ENCODE measurements at regions not wholly inside any gene's neighbourhood (a gene's known extent, or its start where the extent isn't known, plus 50 kb on each side); places are given as distances from the start of the nearest gene placed in this dataset.

GRCh38 chr12:130216031-130216430 lies 53.8 kb downstream of the FZD10 start:
- H3K27ac Mint-ChIP-seq: no peak overlapping the region
- no peak for DNase-seq
- peaks cover 2 to 11% (median 9%) of the 10 kb centered on the region in 3 donors for H3K27me3 Mint-ChIP-seq (ENCODE audit: low read depth in 3 of 3)
- no peak overlapping the region for H3K4me3 Mint-ChIP-seq
- peaks cover 2 to 9% (median 4%) of the 10 kb centered on the region in 6 donors for H3K9me3 Mint-ChIP-seq
- H3K4me1 Mint-ChIP-seq: no peaks in the 10 kb centered on the region
- peaks cover 0 to 6% (median 0%) of the 10 kb centered on the region in 3 donors for H3K36me3 Mint-ChIP-seq

- H3K27me3 Mint-ChIP-seq (ENCODE audit: low read depth in 3 of 3): peaks cover 3 to 13% (median 9%) of the 10 kb centered on the region in 3 donors
- peaks cover 2 to 9% (median 4%) of the 10 kb centered on the region in 6 donors for H3K9me3 Mint-ChIP-seq
- no peaks in the 10 kb centered on the region for H3K4me1 Mint-ChIP-seq
- DNase-seq: no peak
- peaks cover 0 to 6% (median 0%) of the 10 kb centered on the region in 3 donors for H3K36me3 Mint-ChIP-seq
- no peak overlapping the region for H3K4me3 Mint-ChIP-seq
- H3K27ac Mint-ChIP-seq: no peak overlapping the region
Observed at GRCh38 chr12:130218682-130219081, 56.4 kb downstream of the FZD10 start.

- H3K27me3 Mint-ChIP-seq (ENCODE audit: low read depth in 3 of 3): peaks cover 3 to 12% (median 9%) of the 10 kb centered on the region in 3 donors
- H3K9me3 Mint-ChIP-seq: peaks cover 2 to 9% (median 4%) of the 10 kb centered on the region in 6 donors
- H3K27ac Mint-ChIP-seq: no peak overlapping the region
- H3K4me1 Mint-ChIP-seq: no peaks in the 10 kb centered on the region
- no peak overlapping the region for H3K4me3 Mint-ChIP-seq
- DNase-seq: no peak
- peaks cover 0 to 6% (median 0%) of the 10 kb centered on the region in 3 donors for H3K36me3 Mint-ChIP-seq
Observed at GRCh38 chr12:130219929-130220705, 57.9 kb downstream of the FZD10 start.

GRCh38 chr12:130220706-130221100 lies 58.4 kb downstream of the FZD10 start:
- Mint-ChIP-seq H3K36me3 (peaks cover 0 to 4% (median 0%) of the 10 kb centered on the region in 3 donors), H3K9me3 (peaks cover 2 to 9% (median 4%) of the 10 kb centered on the region in 6 donors), H3K4me3 (no peak overlapping the region), H3K27ac (no peak overlapping the region), H3K27me3 (ENCODE audit: low read depth in 3 of 3) (peaks cover 3 to 9% (median 9%) of the 10 kb centered on the region in 3 donors), H3K4me1 (no peaks in the 10 kb centered on the region)
- DNase-seq: no peak

GRCh38 chr12:130222519-130223218 lies 60.4 kb downstream of the FZD10 start:
- H3K4me1 Mint-ChIP-seq: no peaks in the 10 kb centered on the region
- no peak overlapping the region for H3K27ac Mint-ChIP-seq
- H3K36me3 Mint-ChIP-seq: no peaks in the 10 kb centered on the region
- H3K9me3 Mint-ChIP-seq: peaks cover 0 to 5% (median 2%) of the 10 kb centered on the region in 6 donors
- DNase-seq: no peak
- peaks cover 3 to 9% (median 5%) of the 10 kb centered on the region in 3 donors for H3K27me3 Mint-ChIP-seq (ENCODE audit: low read depth in 3 of 3)
- no peak overlapping the region for H3K4me3 Mint-ChIP-seq

- Mint-ChIP-seq H3K4me1 (no peaks in the 10 kb centered on the region), H3K4me3 (no peak overlapping the region), H3K27me3 (ENCODE audit: low read depth in 3 of 3) (peaks cover under 1 to 6% (median 3%) of the 10 kb centered on the region in 3 donors), H3K27ac (no peak overlapping the region), H3K36me3 (no peaks in the 10 kb centered on the region), H3K9me3 (peaks cover 0 to 2% (median under 1%) of the 10 kb centered on the region in 6 donors)
- DNase-seq: no peak
Observed at GRCh38 chr12:130223767-130224244, 61.5 kb downstream of the FZD10 start.

- Mint-ChIP-seq H3K4me1 (no peaks in the 10 kb centered on the region), H3K27me3 (ENCODE audit: low read depth in 3 of 3) (peaks cover 0 to 4% (median 1%) of the 10 kb centered on the region in 3 donors), H3K36me3 (no peaks in the 10 kb centered on the region), H3K27ac (no peak overlapping the region), H3K4me3 (no peak overlapping the region), H3K9me3 (peaks cover 0 to 3% (median under 1%) of the 10 kb centered on the region in 6 donors)
- DNase-seq: no peak
Observed at GRCh38 chr12:130224613-130225012, 62.3 kb downstream of the FZD10 start.

GRCh38 chr12:130225347-130225746 lies 63.1 kb downstream of the FZD10 start:
- peaks cover 0 to 4% (median 1%) of the 10 kb centered on the region in 3 donors for H3K27me3 Mint-ChIP-seq (ENCODE audit: low read depth in 3 of 3)
- peaks cover 0 to 5% (median 2%) of the 10 kb centered on the region in 6 donors for H3K9me3 Mint-ChIP-seq
- no peaks in the 10 kb centered on the region for H3K36me3 Mint-ChIP-seq
- H3K4me3 Mint-ChIP-seq: no peak overlapping the region
- H3K4me1 Mint-ChIP-seq: no peaks in the 10 kb centered on the region
- DNase-seq: no peak
- no peak overlapping the region for H3K27ac Mint-ChIP-seq

GRCh38 chr12:130226126-130226525 lies 63.9 kb downstream of the FZD10 start:
- H3K9me3 Mint-ChIP-seq: peaks cover 0 to 5% (median 4%) of the 10 kb centered on the region in 6 donors
- H3K4me1 Mint-ChIP-seq: no peaks in the 10 kb centered on the region
- H3K27me3 Mint-ChIP-seq (ENCODE audit: low read depth in 3 of 3): peaks cover 0 to 4% (median 1%) of the 10 kb centered on the region in 3 donors
- H3K36me3 Mint-ChIP-seq: no peaks in the 10 kb centered on the region
- no peak overlapping the region for H3K4me3 Mint-ChIP-seq
- DNase-seq: no peak
- no peak overlapping the region for H3K27ac Mint-ChIP-seq

GRCh38 chr12:130226771-130227170 lies 64.5 kb downstream of the FZD10 start:
- no peaks in the 10 kb centered on the region for H3K4me1 Mint-ChIP-seq

GRCh38 chr12:130227641-130228040 lies 65.4 kb downstream of the FZD10 start:
- Mint-ChIP-seq H3K36me3 (no peaks in the 10 kb centered on the region), H3K27me3 (ENCODE audit: low read depth in 3 of 3) (peaks cover 0 to 2% (median under 1%) of the 10 kb centered on the region in 3 donors), H3K4me1 (no peaks in the 10 kb centered on the region), H3K9me3 (peaks cover 0 to 12% (median 4%) of the 10 kb centered on the region in 6 donors), H3K27ac (no peak overlapping the region), H3K4me3 (no peak overlapping the region)
- no peak for DNase-seq

More at GRCh38 chr12:130226771-130227170, 64.5 kb downstream of the FZD10 start:
- Mint-ChIP-seq H3K4me3 (no peak overlapping the region), H3K36me3 (no peaks in the 10 kb centered on the region), H3K9me3 (peaks cover 0 to 8% (median 4%) of the 10 kb centered on the region in 6 donors), H3K27ac (no peak overlapping the region), H3K27me3 (ENCODE audit: low read depth in 3 of 3) (peaks cover 0 to 4% (median 1%) of the 10 kb centered on the region in 3 donors)
- DNase-seq: no peak

- peaks cover 0 to 4% (median 0%) of the 10 kb centered on the region in 6 donors for H3K9me3 Mint-ChIP-seq
- no peaks in the 10 kb centered on the region for H3K36me3 Mint-ChIP-seq
- H3K4me3 Mint-ChIP-seq: no peak overlapping the region
- DNase-seq: no peak
- peaks cover 0 to 3% (median 1%) of the 10 kb centered on the region in 3 donors for H3K27me3 Mint-ChIP-seq (ENCODE audit: low read depth in 3 of 3)
- H3K27ac Mint-ChIP-seq: no peak overlapping the region
- no peaks in the 10 kb centered on the region for H3K4me1 Mint-ChIP-seq
Observed at GRCh38 chr12:130236446-130236845, 74.2 kb downstream of the FZD10 start.

- no peaks in the 10 kb centered on the region for H3K4me1 Mint-ChIP-seq
- DNase-seq: no peak
- H3K36me3 Mint-ChIP-seq: no peaks in the 10 kb centered on the region
- peaks cover 1 to 3% (median 2%) of the 10 kb centered on the region in 3 donors for H3K27me3 Mint-ChIP-seq (ENCODE audit: low read depth in 3 of 3)
- H3K4me3 Mint-ChIP-seq: no peak overlapping the region
- H3K9me3 Mint-ChIP-seq: peaks cover 0 to 3% (median 0%) of the 10 kb centered on the region in 6 donors
- H3K27ac Mint-ChIP-seq: no peak overlapping the region
Observed at GRCh38 chr12:130240831-130241590, 78.7 kb downstream of the FZD10 start.
